HG02981 (cell line): ENCODE measurements at regions not wholly inside any gene's neighbourhood (a gene's known extent, or its start where the extent isn't known, plus 50 kb on each side); places are given as distances from the start of the nearest gene placed in this dataset.

Experiments used
- ATAC-seq: cut with Tn5 transposase; IDR thresholded peaks from one replicate; pipeline ENCODE4 v1.9.1; 2021; ENCODE audit warnings: mild to moderate bottlenecking, moderate library complexity; ENCODE audit not compliant: unreplicated experiment

GRCh38 chr2:191556463-191556862 is 121.5 kb upstream of the NABP1 start:
- no peak for ATAC-seq

GRCh38 chr2:191557841-191558240 is 120.1 kb upstream of the NABP1 start:
- no peak for ATAC-seq

GRCh38 chr2:191559569-191559968 is 118.4 kb upstream of the NABP1 start:
- no peak for ATAC-seq

- no peak for ATAC-seq
Observed at GRCh38 chr2:191560411-191560980, 117.4 kb upstream of the NABP1 start.

- no peak for ATAC-seq
Observed at GRCh38 chr2:191565120-191565519, 112.8 kb upstream of the NABP1 start.

GRCh38 chr2:191565647-191566198 is 112.2 kb upstream of the NABP1 start:
- ATAC-seq = peak; percentile 75

- ATAC-seq = peak; percentile 65
Observed at GRCh38 chr2:191566344-191566743, 111.6 kb upstream of the NABP1 start.

GRCh38 chr2:191567206-191567605 is 110.7 kb upstream of the NABP1 start:
- no peak for ATAC-seq

GRCh38 chr2:191569025-191569424 is 108.9 kb upstream of the NABP1 start:
- no peak for ATAC-seq

GRCh38 chr2:191571163-191571769 is 106.7 kb upstream of the NABP1 start:
- ATAC-seq = no peak

- ATAC-seq = no peak
Observed at GRCh38 chr2:191572319-191572718, 105.6 kb upstream of the NABP1 start.

- ATAC-seq = no peak
Observed at GRCh38 chr2:191573216-191573615, 104.7 kb upstream of the NABP1 start.

- ATAC-seq = no peak
Observed at GRCh38 chr2:191574232-191574631, 103.7 kb upstream of the NABP1 start.

- ATAC-seq = no peak
Observed at GRCh38 chr2:191577605-191578004, 100.3 kb upstream of the NABP1 start.

GRCh38 chr2:191578031-191578430 is 99.9 kb upstream of the NABP1 start:
- ATAC-seq = no peak

GRCh38 chr2:191580581-191580980 is 97.4 kb upstream of the NABP1 start:
- ATAC-seq = no peak

- ATAC-seq = no peak
Observed at GRCh38 chr2:191581003-191581402, 96.9 kb upstream of the NABP1 start.

- ATAC-seq = no peak
Observed at GRCh38 chr2:191582355-191582754, 95.6 kb upstream of the NABP1 start.

- ATAC-seq = no peak
Observed at GRCh38 chr2:191591025-191591424, 86.9 kb upstream of the NABP1 start.

- ATAC-seq = no peak
Observed at GRCh38 chr2:191593622-191594385, 84.1 kb upstream of the NABP1 start.

- no peak for ATAC-seq
Observed at GRCh38 chr2:191597186-191597751, 80.7 kb upstream of the NABP1 start.

GRCh38 chr2:191598296-191598695 is 79.6 kb upstream of the NABP1 start:
- no peak for ATAC-seq
